BE2C (cell line): ENCODE measurements at regions not wholly inside any gene's neighbourhood (a gene's known extent, or its start where the extent isn't known, plus 50 kb on each side); places are given as distances from the start of the nearest gene placed in this dataset.
"Not testable (repeated sequence)": the region's sequence is repeated elsewhere in the genome, so short reads cannot be mapped to it uniquely, and the experiment has no call there.

Source experiments
- DNase-seq: peaks from one replicate; pipeline ENCODE4 v3.0.0-alpha.2; 2020
- H3K27me3 ChIP-seq: fragments of 250-450 bp; sonication (Bioruptor Pico); 2 replicates; pipeline ENCODE4 v1.5.1; 2020; ENCODE audit warnings: mild to moderate bottlenecking
- H3K36me3 ChIP-seq: fragments of 250-450 bp; sonication (Bioruptor Pico); 2 replicates; pipeline ENCODE4 v1.5.1; 2020; ENCODE audit warnings: mild to moderate bottlenecking
- H3K4me1 ChIP-seq: fragments of 250-450 bp; sonication (Bioruptor Pico); 2 replicates; pipeline ENCODE4 v1.5.1; 2020
- H3K4me3 ChIP-seq: 2 replicates; pipeline ENCODE4 v1.5.1; 2011; ENCODE audit warnings: low read depth, low read length
- H3K9me3 ChIP-seq: fragments of 250-450 bp; sonication (Bioruptor Pico); 2 replicates; pipeline ENCODE4 v1.5.1; 2020
- CTCF ChIP-seq: IDR thresholded peaks from 2 replicates; pipeline ENCODE4 v1.5.1; 2012; ENCODE audit warnings: mild to moderate bottlenecking, low read depth, low read length

- TF ChIP-seq CTCF = no peak
- no peak for DNase-seq
These were observed 67.0 kb upstream of the LSAMP start for GRCh38 chr3:116512281-116512680.

GRCh38 chr3:116512931-116513330 is 67.6 kb upstream of the LSAMP start:
- Histone ChIP-seq H3K36me3 (no peaks in the 10 kb centered on the region), H3K4me1 (peaks cover 22% of the 10 kb centered on the region), H3K9me3 (no peaks in the 10 kb centered on the region), H3K4me3 (no peak overlapping the region), H3K27me3 (no peaks in the 10 kb centered on the region)
- no peak for TF ChIP-seq CTCF
- no peak for DNase-seq

More at GRCh38 chr3:116512281-116512680, 67.0 kb upstream of the LSAMP start:
- H3K36me3 ChIP-seq = no peaks in the 10 kb centered on the region
- H3K4me1 ChIP-seq = peaks cover 22% of the 10 kb centered on the region
- no peaks in the 10 kb centered on the region for H3K9me3 ChIP-seq
- no peaks in the 10 kb centered on the region for H3K27me3 ChIP-seq
- H3K4me3 ChIP-seq = no peak overlapping the region

GRCh38 chr3:116515973-116516372 is 70.7 kb upstream of the LSAMP start:
- Histone ChIP-seq H3K4me3 (no peak overlapping the region), H3K27me3 (no peaks in the 10 kb centered on the region), H3K36me3 (no peaks in the 10 kb centered on the region), H3K9me3 (no peaks in the 10 kb centered on the region), H3K4me1 (peaks cover 6% of the 10 kb centered on the region; the same call in 1 of the 2 replicates)
- DNase-seq = no peak
- no peak for TF ChIP-seq CTCF

- H3K27me3 ChIP-seq = no peaks in the 10 kb centered on the region
- DNase-seq = no peak
- H3K4me3 ChIP-seq = no peak overlapping the region
- H3K4me1 ChIP-seq = peaks cover 6% of the 10 kb centered on the region; the same call in 1 of the 2 replicates
- no peaks in the 10 kb centered on the region for H3K9me3 ChIP-seq
- TF ChIP-seq CTCF = peak; percentile 50
- no peaks in the 10 kb centered on the region for H3K36me3 ChIP-seq
These were observed 72.0 kb upstream of the LSAMP start for GRCh38 chr3:116517308-116517707.

- not testable (repeated sequence) for H3K4me3 ChIP-seq, H3K36me3 ChIP-seq, DNase-seq, H3K4me1 ChIP-seq, H3K27me3 ChIP-seq, H3K9me3 ChIP-seq
These were observed 73.8 kb upstream of the LSAMP start for GRCh38 chr3:116519101-116519500.

GRCh38 chr3:116519823-116520222 is 74.5 kb upstream of the LSAMP start:
- H3K9me3 ChIP-seq, H3K36me3 ChIP-seq, DNase-seq, H3K4me1 ChIP-seq, H3K4me3 ChIP-seq, H3K27me3 ChIP-seq: not testable (repeated sequence)

- H3K4me3 ChIP-seq = no peak overlapping the region
- no peak for DNase-seq
- H3K4me1 ChIP-seq = no peaks in the 10 kb centered on the region
- H3K36me3 ChIP-seq = no peaks in the 10 kb centered on the region
- no peak for TF ChIP-seq CTCF
- H3K27me3 ChIP-seq = no peaks in the 10 kb centered on the region
- no peaks in the 10 kb centered on the region for H3K9me3 ChIP-seq
These were observed 79.3 kb upstream of the LSAMP start for GRCh38 chr3:116524453-116525210.
